ENCODE measurements at regions not wholly inside any gene's neighbourhood (a gene's known extent, or its start where the extent isn't known, plus 50 kb on each side); places are given as distances from the start of the nearest gene placed in this dataset.
"Not testable (repeated sequence)": the region's sequence is repeated elsewhere in the genome, so short reads cannot be mapped to it uniquely, and the experiment has no call there.

DNA sequence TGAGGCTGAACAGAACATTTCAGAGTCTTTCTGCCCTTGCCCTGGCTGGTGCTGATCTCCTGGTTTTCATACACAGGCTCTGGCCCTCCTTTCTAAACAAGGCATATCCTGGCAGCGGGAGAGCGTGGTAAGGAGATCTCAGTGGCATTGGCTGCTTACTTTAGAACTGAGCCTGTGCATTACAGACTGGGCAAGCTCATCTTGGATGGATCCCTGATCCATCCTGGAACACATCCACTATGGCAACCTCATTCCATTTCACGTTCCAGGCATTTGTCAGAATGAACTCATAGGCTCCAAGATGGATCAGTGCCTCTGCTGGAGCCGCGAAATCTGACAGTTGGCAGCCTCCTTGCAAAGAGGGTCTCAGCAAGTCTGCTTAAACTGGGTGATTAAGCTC, 224.5 kb upstream of the PELI2 start:
- no peak for DNase-seq (ENCODE audit: low read depth in 2 of 2)

DNA sequence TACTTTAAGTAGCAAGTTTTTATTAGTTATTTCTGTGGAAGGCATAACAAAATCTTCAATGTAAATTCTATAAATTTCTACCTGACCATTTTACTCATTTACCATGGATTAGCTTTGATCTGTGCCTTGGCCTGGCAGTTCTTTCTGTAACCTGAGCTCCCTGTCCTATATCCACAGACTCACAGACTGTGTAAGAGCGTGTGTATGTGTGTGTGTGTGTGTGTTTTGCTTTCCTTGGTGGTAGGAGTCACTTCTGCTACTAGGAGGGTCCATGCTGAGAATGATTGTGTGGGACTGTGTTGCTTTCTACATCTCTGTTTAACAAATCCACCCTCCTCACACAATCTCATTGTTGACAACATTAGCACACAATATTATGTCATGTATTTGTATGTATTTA, 221.2 kb upstream of the PELI2 start:
- no peak for DNase-seq (ENCODE audit: low read depth in 2 of 2)

DNA sequence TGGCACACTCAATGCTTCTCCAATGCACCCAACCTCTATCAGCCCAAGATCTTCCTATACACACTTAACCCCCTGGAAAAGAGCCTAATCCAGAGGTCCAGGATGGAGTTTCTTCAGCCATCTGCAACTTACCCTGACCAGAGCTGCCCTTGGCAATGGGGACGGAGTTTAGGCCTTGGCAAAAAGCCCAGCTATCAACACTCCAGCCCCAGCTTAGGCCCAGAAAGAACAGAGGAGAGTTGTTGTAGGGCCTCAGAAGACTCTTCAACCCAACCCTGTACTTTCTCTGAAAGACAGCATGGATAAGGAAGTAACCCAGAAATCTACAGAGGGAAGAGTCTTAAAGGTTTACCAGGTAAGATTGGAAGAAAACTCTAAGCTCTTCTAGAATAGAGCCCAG, 219.3 kb upstream of the PELI2 start:
- DNase-seq (ENCODE audit: low read depth in 2 of 2) = no peak

DNA sequence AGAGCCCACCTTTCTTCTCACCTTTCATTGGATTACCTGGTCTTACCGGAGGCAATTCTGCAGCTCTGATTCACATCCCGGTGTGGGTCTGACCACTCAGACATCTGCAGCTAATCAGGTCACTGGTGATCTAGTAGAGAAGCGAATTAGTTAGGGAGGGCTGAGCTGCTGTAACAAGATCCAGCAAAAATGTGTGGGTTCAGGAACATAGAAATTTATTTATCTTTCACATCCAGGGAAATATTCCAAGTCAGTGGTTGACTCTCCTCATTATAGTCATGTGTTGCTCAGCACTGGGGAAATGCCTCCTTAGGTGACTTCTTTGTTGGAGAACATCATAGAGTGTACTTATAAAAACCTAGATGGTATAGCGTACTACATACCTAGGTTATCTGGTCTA, 218.7 kb upstream of the PELI2 start:
- no peak for DNase-seq (ENCODE audit: low read depth in 2 of 2)

- no peak for DNase-seq (ENCODE audit: low read depth in 2 of 2)
These were observed 217.5 kb upstream of the PELI2 start for GRCh38 chr14:55900749-55901148.

GRCh38 chr14:55901291-55901690, 216.9 kb upstream of the PELI2 start:
- DNase-seq (ENCODE audit: low read depth in 2 of 2) = no peak

DNA sequence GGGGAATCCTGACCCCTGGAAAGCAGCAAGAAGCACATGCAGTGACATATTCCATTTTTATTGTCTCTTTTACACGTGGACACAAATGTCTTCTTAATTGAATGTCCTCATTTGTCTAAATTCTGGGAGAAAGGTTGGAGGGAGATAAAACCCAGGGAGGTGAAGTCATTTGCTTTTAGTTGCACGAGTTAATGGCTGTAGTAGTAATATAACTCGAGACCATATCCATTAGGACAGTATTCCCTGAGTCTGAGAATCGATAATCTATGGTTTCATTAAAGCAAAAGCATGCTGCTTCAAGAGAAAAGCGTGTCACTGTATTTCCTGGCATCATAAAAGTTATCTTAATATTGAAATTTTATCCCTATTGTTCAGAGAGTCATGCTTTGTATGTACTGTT, 216.0 kb upstream of the PELI2 start:
- no peak for DNase-seq (ENCODE audit: low read depth in 2 of 2)

DNA sequence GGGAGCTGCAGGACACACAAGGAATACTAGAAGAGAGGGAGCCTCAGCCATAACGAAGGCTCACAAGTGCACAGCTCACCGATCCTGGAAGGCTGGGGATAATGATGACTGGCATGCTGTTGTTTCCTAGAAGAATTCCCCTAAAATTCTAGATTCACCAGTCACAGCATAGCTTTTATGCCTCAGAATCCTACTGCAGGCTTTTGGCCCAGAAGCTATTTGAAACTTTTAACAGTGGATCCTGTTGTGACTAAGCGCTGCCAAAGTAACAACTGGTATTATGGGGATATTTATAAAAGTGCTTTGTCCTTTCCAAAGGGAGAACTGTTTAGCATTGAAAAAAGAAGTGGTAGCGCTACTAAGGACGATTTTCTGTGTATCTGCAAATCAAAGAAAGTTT, 214.1 kb upstream of the PELI2 start:
- DNase-seq (ENCODE audit: low read depth in 2 of 2) = no peak

GRCh38 chr14:55908106-55908505, 210.1 kb upstream of the PELI2 start:
- DNase-seq (ENCODE audit: low read depth in 2 of 2) = no peak

- no peak for DNase-seq (ENCODE audit: low read depth in 2 of 2)
These were observed 208.3 kb upstream of the PELI2 start for GRCh38 chr14:55909879-55910278.

GRCh38 chr14:55910601-55911243, 207.5 kb upstream of the PELI2 start:
- no peak for DNase-seq (ENCODE audit: low read depth in 2 of 2)

GRCh38 chr14:55911776-55912175, 206.4 kb upstream of the PELI2 start:
- DNase-seq (ENCODE audit: low read depth in 2 of 2) = peak; percentile 34 to 36

GRCh38 chr14:55912344-55912743, 205.9 kb upstream of the PELI2 start:
- no peak for DNase-seq (ENCODE audit: low read depth in 2 of 2)

DNA sequence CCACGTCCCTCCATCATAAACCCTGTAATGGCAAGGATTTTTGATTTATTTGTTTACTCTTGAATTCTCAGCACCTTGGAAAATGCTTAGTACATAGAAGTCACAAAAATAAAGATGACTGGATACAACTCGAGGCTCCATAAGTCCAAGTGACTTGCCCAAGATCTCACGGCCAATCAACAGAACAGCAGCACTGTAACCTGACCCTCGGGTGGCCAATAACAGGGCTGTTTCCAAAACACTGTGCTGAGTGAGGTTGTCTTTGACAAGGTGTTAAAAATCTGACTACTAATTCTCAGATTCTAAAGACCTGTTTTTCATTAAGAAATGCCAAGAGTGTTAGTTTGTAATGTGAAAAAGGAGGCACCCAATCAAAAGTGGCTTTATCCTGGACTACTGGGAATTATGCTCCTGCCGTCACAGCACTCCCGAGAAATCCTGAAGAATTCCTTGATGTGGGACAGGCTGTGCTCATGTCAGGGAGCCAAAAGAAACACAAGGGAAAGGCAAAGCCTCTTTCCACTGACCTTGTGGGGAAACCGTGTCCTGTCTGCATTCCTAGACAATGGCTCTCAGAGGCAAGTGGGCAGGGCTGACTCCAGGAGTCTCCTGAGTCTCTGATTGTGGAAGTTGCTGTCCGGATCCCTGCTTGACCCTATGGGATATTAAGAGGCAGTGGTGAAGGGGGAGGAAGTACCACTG, 204.7 kb upstream of the PELI2 start:
- DNase-seq (ENCODE audit: low read depth in 2 of 2) = peak in 1 of 2 experiments; percentile 36

GRCh38 chr14:55914771-55915170, 203.4 kb upstream of the PELI2 start:
- DNase-seq (ENCODE audit: low read depth in 2 of 2) = no peak

GRCh38 chr14:55915456-55915855, 202.8 kb upstream of the PELI2 start:
- DNase-seq (ENCODE audit: low read depth in 2 of 2) = no peak

- not testable (repeated sequence) for DNase-seq (ENCODE audit: low read depth in 2 of 2)
These were observed 198.4 kb upstream of the PELI2 start for GRCh38 chr14:55919800-55920199.

DNA sequence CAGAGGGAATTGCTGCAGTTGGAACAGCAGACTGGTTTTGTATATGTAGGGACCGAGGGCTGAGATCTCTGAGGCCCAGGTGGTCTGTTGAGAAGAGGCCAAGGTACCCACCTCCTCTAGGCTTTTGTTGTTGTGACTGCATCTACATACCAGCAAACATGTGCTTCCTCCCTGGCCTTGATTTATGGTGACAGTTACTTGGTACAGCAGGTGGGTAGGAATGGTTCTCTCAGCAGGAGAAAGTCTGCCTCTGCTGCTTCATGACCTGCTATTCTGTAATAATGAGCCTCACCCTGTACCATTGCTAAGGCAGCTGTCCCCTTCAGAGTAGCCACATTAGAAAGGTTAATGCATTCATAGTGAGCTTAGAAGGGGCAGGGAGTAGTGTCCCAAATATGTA, 196.7 kb upstream of the PELI2 start:
- no peak for DNase-seq (ENCODE audit: low read depth in 2 of 2)

GRCh38 chr14:55926007-55926406, 192.2 kb upstream of the PELI2 start:
- no peak for DNase-seq (ENCODE audit: low read depth in 2 of 2)

DNA sequence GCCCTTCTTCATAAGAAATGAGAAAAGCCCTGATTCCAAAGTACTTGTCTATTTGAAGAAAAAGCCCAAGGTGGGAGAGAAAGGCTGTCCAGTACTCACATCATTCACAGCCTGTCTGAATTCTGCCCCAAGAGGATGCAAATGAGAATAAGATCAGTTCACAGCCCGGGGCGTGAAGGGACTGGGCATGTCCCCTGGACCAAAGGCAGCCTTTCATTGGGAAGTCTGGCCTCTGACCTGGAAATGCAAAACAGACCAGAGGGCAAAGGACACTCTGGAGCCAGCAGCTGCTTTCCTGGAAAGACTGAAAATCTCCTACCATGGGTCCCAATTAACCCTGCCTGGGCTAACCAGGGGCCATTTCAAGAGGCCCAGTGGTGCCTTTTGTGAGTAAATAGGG, 191.2 kb upstream of the PELI2 start:
- DNase-seq (ENCODE audit: low read depth in 2 of 2) = no peak

DNA sequence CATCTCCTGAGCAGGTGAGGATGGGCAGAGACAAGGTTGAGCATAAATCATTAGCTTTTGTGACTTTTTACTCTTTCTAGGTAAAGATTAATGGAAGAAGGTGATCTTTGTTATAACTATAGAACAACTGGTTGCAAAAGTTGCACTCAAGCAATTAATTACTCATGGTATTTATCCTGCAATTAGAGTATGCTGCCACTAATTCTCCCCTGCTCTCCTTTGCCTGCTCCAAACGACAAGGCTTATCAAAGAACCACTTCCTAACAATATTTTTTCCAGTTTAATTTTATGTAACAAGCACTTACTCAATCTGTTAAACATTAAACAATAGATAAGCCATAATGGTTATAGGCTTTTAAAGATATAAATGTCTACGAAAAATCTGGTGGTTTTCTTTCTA, 189.9 kb upstream of the PELI2 start:
- no peak for DNase-seq (ENCODE audit: low read depth in 2 of 2)

GRCh38 chr14:55929136-55929535, 189.1 kb upstream of the PELI2 start:
- DNase-seq (ENCODE audit: low read depth in 2 of 2) = no peak

GRCh38 chr14:55930016-55930784, 188.0 kb upstream of the PELI2 start:
- DNase-seq (ENCODE audit: low read depth in 2 of 2) = no peak

All from fibroblast of skin of left quadriceps (primary cell).